Kasumi-1 (cell line): ENCODE measurements at regions not wholly inside any gene's neighbourhood (a gene's known extent, or its start where the extent isn't known, plus 50 kb on each side); places are given as distances from the start of the nearest gene placed in this dataset.

ENCODE experiments used
- DNase-seq, 2 experiments: peaks; one replicate each; lab custom pipeline; 2025; lab: John Stamatoyannopoulos, UW

DNA sequence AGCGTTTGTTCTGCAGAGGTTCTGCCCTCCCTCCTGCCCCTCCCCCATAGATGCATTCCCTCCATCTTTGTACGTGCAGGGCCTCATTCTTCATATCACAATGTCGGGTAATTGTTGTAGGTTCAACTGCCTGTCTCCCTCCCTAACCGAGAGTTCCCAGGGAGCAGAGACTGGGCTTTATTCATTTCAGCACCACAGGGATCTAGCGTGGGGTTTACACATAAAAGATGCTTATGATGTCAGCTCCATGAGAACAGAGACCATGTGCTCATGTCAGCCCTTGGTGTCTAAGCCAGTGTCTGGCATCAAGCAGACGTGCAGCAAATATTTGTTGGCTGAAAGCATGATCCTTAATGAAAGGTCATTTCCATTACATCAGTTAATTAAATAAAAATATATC, 298.9 kb upstream of the TRIB2 start:
- DNase-seq, result no peak

DNA sequence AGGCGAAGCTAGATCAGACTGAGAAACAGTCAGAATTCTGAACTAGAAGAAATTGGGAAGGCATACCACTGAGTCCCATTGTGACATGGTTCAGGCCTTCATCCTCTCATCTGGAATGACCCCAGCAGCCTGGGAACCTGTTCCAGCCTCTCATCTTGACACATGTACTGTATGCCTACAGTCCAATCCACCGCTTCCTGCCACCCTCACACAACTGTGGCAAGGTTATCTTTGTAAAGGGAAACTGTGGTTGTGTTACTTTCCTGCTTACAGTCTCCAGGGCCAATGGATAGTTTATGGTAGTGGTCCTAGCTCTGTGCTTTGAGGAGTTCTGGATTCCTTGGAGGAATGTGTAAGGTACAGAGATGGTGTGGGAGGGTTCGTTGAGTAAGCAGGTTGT, 296.9 kb upstream of the TRIB2 start:
- DNase-seq, result peak in 1 of 2 experiments; percentile 8

DNA sequence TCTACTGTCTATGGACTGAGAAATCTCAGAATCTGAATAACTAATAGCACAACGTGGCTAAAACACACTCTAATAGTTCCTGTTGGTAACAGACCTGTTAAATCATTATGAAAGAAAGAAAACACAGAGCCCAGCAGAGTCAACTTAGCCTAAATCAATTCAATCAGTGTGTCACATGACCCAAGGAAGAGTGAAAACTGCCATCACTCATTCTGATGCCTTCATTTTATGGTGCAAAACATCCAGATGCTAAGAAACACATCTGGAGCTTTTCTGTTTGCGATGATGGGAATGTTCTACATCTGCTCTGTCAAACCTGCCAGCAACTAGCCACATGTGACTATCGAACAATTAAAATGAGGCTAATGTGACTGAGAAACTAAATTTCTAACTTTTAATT, 295.7 kb upstream of the TRIB2 start:
- no peak for DNase-seq

DNA sequence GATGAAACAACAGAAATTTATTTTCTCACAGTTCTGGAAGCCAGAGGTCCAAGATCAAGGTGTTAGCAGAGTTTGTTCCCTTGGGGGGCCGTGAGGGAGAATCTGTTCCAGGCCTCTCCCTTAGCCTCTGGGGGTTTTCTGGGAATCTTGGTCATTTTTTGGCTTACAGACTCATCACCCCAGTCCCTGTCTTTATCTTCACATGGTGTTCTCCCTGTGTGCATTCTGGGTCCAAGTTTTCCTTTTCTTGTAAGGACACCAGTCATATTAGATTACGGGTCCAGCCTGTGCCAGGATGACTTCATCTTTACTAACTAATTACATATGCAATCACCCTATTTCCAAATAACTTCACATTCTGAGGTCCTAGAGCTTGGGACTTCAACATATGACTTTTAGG, 292.5 kb upstream of the TRIB2 start:
- DNase-seq, result no peak

DNA sequence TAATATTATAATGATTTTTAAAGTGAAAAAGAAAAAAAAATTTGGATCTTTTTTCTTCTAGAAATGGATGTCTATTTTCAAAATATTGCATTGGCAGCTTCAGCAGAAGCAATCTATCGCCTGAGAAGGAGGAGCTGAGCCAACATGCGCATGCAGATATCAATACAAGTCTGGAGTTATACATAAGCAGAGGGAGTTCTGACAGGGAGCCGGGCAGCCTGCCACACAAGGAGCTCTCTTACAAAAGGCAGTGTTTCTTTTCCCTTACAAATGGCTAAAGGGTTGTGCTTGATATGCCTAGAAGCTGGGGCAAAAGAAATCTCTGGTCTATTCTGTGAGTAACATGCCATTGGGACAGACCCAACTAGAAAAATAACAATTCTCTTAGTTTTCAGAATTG, 291.9 kb upstream of the TRIB2 start:
- no peak for DNase-seq

DNA sequence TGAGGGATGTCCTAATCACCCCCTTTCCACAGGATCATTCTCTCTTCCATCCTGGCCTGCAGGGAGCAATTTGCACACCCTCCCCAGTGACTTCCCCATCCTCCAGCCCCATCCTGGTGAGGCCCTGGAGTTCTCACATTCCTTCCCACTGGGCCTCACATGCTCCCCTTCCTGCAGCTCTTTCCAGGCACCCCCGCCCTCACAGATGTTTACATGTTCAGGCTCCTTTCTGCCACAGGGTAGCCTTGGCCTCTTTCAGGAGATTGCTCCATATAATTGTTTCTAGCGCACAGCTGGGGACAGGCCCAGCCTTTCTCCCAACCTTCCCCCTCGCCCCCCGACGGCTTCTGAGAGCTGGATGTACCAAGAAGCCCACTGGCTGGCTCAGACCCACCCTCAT, 288.4 kb upstream of the TRIB2 start:
- DNase-seq, result no peak

DNA sequence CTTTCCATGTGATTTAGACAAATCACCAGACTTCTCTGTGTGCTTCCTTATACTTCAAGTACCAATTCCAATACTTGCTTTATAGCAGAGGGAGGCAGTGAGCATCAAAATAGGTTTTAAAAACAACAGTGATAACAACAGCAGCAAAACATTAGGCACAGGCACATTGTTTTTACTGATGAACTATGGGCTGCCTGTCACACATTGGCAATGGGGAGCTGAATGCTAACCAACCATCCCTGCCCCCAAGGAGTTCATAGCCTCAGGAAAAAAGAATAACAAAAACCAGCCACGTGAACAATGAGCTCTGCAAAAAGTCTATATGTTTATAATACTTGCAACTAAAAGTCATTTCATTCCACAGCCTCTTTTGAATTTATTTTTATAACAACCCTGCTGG, 287.9 kb upstream of the TRIB2 start:
- DNase-seq, result no peak

DNA sequence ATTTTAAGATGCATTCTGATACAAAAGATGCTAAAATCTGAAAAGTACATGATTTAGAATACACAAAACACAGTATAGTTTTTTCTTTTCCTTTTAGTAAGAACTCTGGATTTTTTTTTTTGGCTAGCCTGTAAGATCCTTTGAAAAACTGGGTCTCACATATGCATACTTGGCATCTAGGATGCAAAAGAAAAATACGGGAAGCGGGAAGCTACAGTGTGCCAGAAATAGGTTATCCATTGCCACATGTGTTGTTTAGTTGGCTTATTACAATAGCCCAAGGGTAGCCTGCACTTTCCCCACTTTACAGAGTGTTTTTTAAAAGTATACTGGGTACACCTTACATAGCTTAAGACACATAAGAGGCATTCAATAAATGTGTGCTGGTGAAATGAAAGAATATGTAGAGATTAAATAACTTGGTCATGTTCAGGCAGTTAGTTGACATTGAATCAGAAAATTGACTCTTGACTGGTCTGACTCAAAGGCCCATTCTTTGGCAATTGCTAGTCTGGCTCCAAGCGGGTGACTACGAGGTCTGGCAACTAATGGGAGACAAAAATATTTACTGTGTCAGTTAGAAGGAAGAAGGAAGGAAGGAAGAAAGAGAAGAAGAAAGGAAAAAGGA, 286.8 kb upstream of the TRIB2 start:
- no peak for DNase-seq

DNA sequence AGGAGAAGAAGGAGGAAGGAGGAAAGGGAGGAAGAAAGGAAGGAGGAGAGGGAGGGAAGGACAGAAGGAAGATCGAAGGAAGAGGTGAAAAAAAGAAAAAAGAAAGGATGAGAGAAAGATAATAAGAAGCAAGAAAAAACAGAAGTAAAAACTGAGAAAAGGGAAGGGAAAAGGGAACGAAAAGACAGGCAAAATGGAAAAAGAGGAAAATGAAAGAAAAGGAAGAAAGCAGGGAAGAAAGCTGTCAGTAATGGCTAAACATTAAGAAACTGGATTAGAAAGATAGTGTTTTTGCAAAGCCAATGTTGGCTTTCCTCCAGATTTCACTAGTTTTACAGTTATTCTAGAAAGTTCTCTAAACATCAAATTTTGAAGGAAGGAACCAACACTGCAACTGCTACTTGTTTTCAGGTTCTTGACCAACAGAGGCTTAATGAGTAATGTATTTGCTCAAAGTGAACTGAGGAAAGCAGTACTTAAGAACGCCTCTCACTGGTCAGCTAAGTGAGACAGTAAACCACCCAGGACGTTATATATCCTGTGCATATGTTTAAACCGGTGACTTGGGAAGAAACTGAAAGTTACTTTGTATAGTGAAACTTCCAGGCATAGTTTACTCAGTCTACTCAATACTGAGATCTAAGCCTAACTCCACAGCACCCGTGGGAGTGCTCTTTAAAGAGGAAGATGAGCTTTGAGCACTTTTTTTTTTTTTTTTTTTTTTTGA, 286.2 kb upstream of the TRIB2 start:
- peak in 1 of 2 experiments; percentile 25 for DNase-seq

DNA sequence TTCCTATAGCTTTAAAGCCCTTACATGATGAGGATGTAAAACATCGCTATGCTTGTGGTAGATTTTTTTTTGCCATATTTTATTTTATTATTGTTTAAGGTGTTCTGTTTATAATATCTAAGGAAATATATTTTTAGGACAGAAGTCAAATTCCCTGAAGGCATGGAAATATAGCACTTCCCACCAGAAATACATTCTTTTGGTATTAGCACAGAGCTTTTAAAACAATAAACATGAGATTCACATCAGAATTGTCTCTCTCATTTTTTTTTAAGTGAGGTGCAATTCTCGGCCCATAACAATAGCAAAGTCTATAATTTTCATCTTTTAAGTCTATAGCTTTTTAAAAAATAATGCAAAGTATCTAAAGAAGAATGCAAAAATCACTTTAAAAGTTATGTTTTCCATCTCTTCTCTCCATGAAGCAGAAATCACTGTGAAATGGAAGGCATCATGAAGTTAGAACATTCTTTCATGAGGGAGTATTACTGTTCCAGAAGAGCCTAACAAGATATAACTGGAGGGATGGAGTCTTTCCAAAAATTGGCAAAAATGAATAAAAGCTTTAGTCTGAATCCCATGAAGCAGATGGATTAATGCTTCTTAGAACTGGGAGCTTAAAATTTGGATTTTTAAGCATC, 283.6 kb upstream of the TRIB2 start:
- no peak for DNase-seq

DNA sequence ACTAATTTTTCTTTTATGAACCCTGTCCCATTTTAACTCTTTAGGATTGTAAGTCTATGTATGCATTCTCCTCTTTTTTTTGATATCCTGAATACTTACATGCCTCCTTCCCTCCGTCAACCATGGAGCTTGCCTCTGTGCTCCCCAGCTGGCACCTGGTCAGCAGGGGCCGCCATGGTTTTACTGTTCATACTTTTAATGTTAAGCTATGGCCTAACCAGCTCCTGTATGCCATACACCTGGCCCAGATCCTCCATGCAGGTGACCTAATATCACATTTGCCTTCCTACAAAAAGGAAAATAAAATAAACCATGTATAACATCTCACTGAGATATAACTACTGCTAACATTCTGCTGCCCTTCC, 283.1 kb upstream of the TRIB2 start:
- no peak for DNase-seq

DNA sequence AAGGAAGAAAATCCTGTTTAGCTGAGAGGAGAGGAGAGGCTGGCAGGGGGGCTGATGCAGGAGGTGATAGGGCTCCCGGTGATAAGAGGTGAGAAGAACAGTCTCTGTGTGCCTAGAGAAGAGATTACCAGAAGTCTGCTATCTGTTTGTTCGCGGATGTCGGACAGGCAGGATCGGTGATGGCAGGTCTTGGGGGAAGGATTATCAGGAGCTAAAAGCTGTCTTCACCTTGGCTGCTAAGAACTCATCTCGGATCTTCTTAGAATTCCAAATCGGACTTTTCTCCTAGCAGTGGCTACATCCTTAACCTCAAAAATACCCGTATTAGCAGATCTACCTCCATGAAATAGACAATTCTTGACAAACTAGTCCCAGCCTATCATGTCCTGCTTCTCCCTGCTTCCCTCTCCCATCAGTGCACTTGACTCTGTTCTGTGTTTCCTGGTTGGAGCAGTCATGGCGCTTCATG, 282.1 kb upstream of the TRIB2 start:
- DNase-seq, result no peak

DNA sequence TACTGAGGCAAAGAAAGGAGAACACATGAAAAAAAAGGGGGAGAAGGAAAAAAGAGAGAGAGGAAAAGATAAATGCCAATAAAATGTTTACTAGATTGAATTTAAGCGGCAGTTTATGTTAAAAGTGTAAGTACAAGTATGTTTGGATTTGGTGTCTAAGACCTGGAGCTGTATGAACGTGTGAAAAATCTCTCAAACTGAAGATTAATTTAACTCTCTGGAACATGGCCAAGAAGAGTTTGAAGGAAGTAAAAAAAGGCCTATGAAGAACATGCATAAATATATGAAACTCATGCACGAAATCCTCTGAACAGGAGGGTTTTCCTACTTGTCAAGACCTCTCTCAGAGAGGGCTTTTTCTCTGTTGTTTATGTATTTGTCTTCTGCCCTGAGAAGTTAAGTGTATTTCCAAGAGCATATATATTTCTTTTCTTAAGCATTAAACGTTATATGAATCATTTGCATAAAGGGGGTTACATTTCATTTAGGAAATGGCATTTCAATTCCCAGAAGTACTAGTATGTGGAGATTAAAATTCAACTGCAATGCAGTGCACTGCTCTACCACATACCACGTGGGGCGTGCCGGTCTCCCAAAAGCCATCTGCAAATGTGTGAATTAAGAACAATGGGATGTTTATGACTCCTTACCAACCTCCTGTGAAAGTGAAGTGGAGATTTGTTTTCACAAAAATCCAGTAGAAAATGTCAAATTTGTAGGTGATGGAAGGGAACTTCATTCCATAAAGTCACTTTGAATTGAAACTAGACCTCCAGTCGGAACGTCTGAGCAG, 281.1 kb upstream of the TRIB2 start:
- DNase-seq, result no peak

DNA sequence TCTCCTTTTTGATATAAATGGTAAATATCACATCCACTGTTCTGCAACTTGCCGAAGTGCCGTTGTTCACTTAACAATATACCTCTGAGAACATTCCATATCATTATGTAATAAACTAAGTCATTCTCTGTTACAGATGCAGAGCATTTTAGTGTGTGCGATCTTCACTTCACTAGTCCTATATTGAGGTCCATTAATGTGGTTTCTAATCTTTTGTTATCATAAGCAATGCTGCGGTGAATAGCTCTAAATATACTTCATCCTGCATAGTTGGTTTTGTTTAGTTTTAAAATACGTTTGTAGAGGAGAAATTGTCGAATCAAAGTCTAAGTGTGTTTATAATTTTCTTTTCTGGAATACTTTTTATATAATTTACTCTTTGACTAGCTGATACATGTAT, 280.3 kb upstream of the TRIB2 start:
- DNase-seq, result no peak

DNA sequence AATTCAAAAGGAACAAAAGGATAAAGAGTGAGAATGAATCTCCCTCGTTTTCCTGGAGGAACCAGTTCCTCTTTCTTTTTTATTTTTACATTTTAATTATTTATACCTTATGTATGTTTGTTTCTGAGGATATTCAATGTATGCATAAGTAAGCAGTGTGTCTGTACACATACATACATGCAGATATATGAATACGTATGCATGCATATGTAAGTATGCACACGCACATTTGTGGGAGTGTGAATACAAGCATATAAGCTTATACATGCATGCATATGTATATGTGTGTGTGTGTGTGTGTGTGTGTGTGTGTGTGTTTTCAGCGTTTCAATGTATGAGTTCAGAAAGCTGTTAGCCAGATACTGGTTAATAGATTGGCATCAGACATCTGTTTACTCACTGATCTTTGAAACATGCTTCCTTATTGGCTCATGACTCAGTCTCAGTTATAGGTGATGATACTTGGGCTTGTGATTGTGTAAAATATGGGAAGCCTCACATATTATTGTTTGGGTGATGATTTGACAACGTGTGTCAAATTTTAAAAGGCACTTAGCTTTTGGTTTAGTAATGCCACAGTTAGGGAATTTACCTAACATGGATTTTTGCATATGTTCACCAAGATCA, 279.7 kb upstream of the TRIB2 start:
- no peak for DNase-seq

DNA sequence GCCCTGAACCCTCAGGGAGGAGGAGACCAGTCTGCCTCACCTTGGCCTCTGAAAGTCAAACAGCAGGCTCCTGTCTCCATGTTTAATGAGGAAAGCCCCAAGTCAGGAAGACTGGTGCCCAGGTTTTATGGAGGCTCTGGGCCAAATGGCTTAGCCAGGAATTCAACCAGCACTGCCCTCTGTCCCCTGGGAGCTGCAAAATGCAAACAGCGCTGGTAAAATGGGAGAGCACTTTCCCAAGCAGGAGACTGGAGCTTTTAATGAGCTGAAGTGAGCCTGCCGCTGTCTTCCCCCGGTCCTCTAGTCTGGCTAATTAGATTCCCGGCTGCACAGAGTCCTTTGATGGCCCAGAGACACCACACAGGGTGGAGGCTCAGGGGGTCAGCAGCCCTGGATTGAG, 276.0 kb upstream of the TRIB2 start:
- no peak for DNase-seq

DNA sequence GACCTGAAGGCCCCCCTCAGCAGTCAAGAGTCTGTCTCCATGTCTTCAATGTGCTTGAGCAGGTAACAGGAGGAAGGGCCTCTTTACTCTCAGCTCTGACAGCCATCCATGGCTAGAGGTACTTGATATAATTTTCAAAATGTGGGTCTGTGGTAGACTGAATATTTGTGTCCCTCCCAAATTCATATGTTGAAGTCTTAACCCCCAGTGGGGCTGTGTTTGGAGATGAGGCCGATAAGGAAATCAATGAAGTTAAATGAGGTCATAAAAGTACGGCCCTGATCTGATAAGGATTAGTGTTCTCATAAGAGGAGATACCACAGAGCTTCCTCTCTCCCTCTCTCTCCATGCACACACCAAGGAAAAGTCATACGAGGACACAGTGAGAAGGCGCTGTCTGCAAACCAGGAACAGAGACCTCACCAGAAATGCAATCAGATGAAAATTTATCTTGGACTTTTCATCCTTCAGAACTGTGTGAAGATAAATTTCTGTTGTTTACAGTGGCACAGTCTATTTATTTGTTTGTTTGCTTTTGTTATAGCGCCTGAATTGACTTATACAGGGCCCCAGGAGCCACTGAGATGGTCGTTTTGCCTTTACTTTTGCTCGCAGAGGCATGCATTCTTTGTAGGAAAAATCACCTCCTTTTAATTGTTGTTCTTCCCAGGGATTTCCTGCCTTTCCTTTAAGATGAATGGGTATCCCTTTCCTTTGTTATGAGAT, 274.8 kb upstream of the TRIB2 start:
- peak; percentile 42 for DNase-seq

DNA sequence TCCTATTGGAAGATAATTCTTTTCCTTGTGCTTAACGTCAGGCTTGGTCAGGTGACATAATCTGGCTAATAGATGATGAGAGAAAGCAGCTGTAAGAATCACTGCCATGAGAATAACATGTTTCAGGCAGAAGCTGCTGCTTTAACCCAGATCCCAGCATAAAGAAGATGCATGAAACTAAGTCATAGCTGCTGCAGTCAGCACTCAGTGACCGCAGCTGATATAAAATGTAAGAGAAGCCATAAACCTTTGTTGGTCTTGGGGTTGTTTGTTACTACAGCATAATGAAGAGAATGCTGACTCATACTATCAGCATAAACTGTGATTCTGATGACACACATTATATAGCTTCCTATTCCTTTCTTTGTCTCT, 274.3 kb upstream of the TRIB2 start:
- DNase-seq, result no peak

DNA sequence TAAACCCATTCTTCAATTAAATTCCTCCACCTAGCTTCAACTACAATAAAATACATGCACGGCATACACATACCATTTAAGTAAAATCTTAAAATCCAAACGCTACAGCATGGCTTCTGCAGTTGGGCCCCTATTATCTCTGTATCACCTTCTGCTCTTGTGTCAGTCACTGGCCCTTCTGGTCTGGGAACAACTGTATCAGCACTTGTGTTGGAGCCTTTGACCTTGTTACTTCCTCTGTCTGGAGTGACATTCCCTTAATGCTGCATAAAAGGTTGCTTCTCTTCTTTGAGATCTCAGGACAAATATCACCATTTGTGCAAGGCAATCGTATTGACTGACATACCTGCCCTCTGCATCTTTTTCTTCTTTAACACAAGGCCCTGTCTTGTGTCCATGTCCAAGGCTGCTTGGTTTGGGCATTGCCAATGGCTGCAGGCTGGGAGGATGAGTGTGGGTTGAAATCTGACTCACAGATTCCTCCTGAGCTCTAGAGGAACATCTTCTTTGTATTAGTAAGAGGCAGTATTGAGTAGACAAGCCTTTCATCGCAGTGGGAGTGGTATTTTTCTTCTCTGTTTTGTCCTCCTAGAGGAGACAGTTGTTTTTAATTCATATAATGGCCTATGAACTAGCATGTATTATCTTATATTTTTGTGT, 267.8 kb upstream of the TRIB2 start:
- DNase-seq, result no peak

DNA sequence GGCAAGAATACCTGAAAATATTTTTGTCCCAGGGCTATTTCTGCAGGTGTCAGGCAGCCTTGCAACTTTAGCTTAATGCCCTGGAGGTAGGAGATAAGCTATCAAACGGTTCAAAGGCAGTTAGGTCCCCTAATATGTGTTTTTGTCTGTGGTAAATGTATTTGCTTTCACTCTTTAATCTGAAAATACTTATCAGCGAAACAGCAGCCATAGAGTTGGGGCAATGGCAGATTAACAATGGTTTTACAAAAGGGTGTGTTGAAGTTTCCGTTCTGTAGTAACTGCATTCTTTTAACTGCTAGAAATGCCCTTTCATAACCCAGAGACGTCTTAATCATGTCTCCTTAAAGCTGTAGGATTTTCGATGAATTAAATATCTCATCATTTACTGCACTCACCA, 265.0 kb upstream of the TRIB2 start:
- DNase-seq, result no peak

DNA sequence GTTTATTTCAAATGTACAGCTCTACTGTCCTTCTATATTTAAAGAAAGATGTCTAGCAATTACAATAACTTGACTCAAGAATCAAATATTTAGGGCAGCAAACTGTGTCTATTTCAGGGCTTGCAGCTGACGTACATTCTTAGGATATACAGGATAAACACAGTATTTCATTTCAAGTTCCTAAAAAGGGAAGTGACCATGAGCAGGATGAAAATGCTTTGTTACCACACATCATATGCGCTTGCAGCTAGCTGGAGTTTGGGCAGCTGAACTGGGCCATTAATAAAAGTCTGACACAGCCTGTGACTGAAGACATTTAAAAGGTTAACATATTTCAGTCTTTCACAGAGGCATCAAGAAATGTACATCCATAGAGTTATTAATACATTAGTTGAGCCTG, 264.6 kb upstream of the TRIB2 start:
- DNase-seq, result peak; percentile 66 to 75
